ENCODE measurements at regions not wholly inside any gene's neighbourhood (a gene's known extent, or its start where the extent isn't known, plus 50 kb on each side); places are given as distances from the start of the nearest gene placed in this dataset.

GRCh38 chr5:145236127-145236526, 599.0 kb downstream of the PRELID2 start:
- H4K20me1 ChIP-seq (replicated peaks; ENCODE audit: control insufficient read depth, insufficient read depth, low read length) = no peaks in the 10 kb centered on the region
- TF ChIP-seq, protein P1, sequence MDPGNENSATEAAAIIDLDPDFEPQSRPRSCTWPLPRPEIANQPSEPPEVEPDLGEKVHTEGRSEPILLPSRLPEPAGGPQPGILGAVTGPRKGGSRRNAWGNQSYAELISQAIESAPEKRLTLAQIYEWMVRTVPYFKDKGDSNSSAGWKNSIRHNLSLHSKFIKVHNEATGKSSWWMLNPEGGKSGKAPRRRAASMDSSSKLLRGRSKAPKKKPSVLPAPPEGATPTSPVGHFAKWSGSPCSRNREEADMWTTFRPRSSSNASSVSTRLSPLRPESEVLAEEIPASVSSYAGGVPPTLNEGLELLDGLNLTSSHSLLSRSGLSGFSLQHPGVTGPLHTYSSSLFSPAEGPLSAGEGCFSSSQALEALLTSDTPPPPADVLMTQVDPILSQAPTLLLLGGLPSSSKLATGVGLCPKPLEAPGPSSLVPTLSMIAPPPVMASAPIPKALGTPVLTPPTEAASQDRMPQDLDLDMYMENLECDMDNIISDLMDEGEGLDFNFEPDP (CRISPR knock-in tag; IDR thresholded peaks at IDR 0.05) = no peak
- TF ChIP-seq EP400 (IDR thresholded peaks at IDR 0.05) (no peak), KLF13 (tag; IDR thresholded peaks at IDR 0.05; ENCODE audit: borderline replicate concordance, low read depth) (no peak), SMARCE1 (IDR thresholded peaks at IDR 0.05) (no peak), POU5F1 (IDR thresholded peaks at IDR 0.05; ENCODE audit: borderline replicate concordance, low read depth, low read length, partially characterized antibody) (no peak), HMGN3 (IDR thresholded peaks at IDR 0.05; ENCODE audit: borderline replicate concordance, extremely low read depth, insufficient read length, low read depth, low read length) (no peak), STAG1 (CRISPR knock-in tag; IDR thresholded peaks at IDR 0.05; ENCODE audit: borderline replicate concordance) (no peak), ETV1 (tag; conservative IDR thresholded peaks at IDR 0.05; ENCODE audit: low read depth) (no peak), MCM2 (IDR thresholded peaks at IDR 0.05; ENCODE audit: low read depth) (no peak), PCBP1 (IDR thresholded peaks at IDR 0.05; ENCODE audit: low read depth, low read length, poor library complexity, severe bottlenecking) (no peak), RBM15 (IDR thresholded peaks at IDR 0.05; ENCODE audit: insufficient read depth, low read length) (no peak), ZNF75A (CRISPR knock-in tag; IDR thresholded peaks at IDR 0.05) (no peak), BACH1 (tag; IDR thresholded peaks at IDR 0.05) (no peak), ZNF592 (IDR thresholded peaks at IDR 0.05) (no peak)
- TF ChIP-seq, protein P2, sequence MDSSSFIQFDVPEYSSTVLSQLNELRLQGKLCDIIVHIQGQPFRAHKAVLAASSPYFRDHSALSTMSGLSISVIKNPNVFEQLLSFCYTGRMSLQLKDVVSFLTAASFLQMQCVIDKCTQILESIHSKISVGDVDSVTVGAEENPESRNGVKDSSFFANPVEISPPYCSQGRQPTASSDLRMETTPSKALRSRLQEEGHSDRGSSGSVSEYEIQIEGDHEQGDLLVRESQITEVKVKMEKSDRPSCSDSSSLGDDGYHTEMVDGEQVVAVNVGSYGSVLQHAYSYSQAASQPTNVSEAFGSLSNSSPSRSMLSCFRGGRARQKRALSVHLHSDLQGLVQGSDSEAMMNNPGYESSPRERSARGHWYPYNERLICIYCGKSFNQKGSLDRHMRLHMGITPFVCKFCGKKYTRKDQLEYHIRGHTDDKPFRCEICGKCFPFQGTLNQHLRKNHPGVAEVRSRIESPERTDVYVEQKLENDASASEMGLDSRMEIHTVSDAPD (CRISPR knock-in tag; IDR thresholded peaks at IDR 0.05) = no peak

More at GRCh38 chr5:145236127-145236526, 599.0 kb downstream of the PRELID2 start:
- ChIA-PET CTCF (ENCODE audit: low intra/inter-chr PET ratio) (no interaction called here), POLR2A (interaction anchor here (0.7 kb wide), 1 partner anchor 165 kb away, joined by 4 read pairs; no protein-coding TSS in a partner anchor)
- no peak overlapping the region for H2AFZ ChIP-seq (ENCODE audit: low read depth, low read length)
- H3K4me3 ChIP-seq = no peak overlapping the region
- intact Hi-C loops (cut with micrococcal nuclease) (loop anchor here (10.0 kb wide), 1 partner anchor 1031 kb away; no protein-coding TSS in a partner anchor), in situ Hi-C loops (cut with MboI) (no loop called here)
- 0% methylated on average over 1 of the region's 1 CpG for WGBS (ENCODE audit: insufficient coverage, low coverage, missing lambda C conversion rate)
- DNase-seq (ENCODE audit: extremely low read depth in 1 of 4, low spot score in 3 of 4) (no peak), FAIRE-seq (no peak), ATAC-seq (no peak)
- H3K4me1 ChIP-seq (replicated peaks in 1 of 2; ENCODE audit: control insufficient read depth in 2 of 2, insufficient read depth in 2 of 2, low read length in 2 of 2) = no peaks in the 10 kb centered on the region
- H3K4me2 ChIP-seq (ENCODE audit: insufficient read depth, low read length) = no peak overlapping the region
- BruUV-seq (replicated peaks) = no TSS peak
- H3K27ac ChIP-seq (ENCODE audit: extremely low read depth, low read depth, low read length) = no peak overlapping the region
- H3K9ac ChIP-seq (ENCODE audit: insufficient read depth in 1 of 2, low read depth in 2 of 2, low read length in 2 of 2) = no peak overlapping the region
- no peaks in the 10 kb centered on the region; the same call in 1 of the 2 replicates for H3K9me3 ChIP-seq (replicated peaks; ENCODE audit: control insufficient read depth, insufficient read depth, low read depth, low read length)
- no peaks in the 10 kb centered on the region for H3K79me2 ChIP-seq (ENCODE audit: control insufficient read depth, insufficient read depth, low read length)
- H3K27me3 ChIP-seq (ENCODE audit: control insufficient read depth in 2 of 2, insufficient read depth in 2 of 2, low read length in 2 of 2) = no peaks in the 10 kb centered on the region
- no peaks in the 10 kb centered on the region for H3K9me1 ChIP-seq (ENCODE audit: control insufficient read depth, insufficient read depth, low read length)
- no peaks in the 10 kb centered on the region for H3K36me3 ChIP-seq (ENCODE audit: control insufficient read depth, insufficient read depth, low read length)

All from K562 (cell line).